ENCODE measurements at regions not wholly inside any gene's neighbourhood (a gene's known extent, or its start where the extent isn't known, plus 50 kb on each side); places are given as distances from the start of the nearest gene placed in this dataset.
"Not testable (repeated sequence)": the region's sequence is repeated elsewhere in the genome, so short reads cannot be mapped to it uniquely, and the experiment has no call there.

- CTCF ChIA-PET, result no interaction called here
- intact Hi-C loops (cut with micrococcal nuclease), result no loop called here
- no peak overlapping the region for H3K4me3 Mint-ChIP-seq
- H3K9me3 Mint-ChIP-seq, result peaks cover 9% of the 10 kb centered on the region
- H3K4me1 Mint-ChIP-seq (ENCODE audit: low read depth), result no peaks in the 10 kb centered on the region
- no peak overlapping the region for H3K27ac Mint-ChIP-seq
- H3K27me3 Mint-ChIP-seq (ENCODE audit: low read depth), result no peaks in the 10 kb centered on the region
- DNase-seq, result no peak
- no peaks in the 10 kb centered on the region for H3K36me3 Mint-ChIP-seq (ENCODE audit: low read depth)
These were observed 920.6 kb upstream of the FAM98A start for GRCh38 chr2:34519659-34520058.

- H3K4me1 Mint-ChIP-seq (ENCODE audit: low read depth), result no peaks in the 10 kb centered on the region
- no peak for DNase-seq
- peaks cover 2% of the 10 kb centered on the region for H3K9me3 Mint-ChIP-seq
- H3K27me3 Mint-ChIP-seq (ENCODE audit: low read depth), result no peaks in the 10 kb centered on the region
- H3K4me3 Mint-ChIP-seq, result no peak overlapping the region
- intact Hi-C loops (cut with micrococcal nuclease), result no loop called here
- CTCF ChIA-PET, result no interaction called here
- no peak overlapping the region for H3K27ac Mint-ChIP-seq
- H3K36me3 Mint-ChIP-seq (ENCODE audit: low read depth), result no peaks in the 10 kb centered on the region
These were observed 899.5 kb upstream of the FAM98A start for GRCh38 chr2:34498561-34498960.

DNA sequence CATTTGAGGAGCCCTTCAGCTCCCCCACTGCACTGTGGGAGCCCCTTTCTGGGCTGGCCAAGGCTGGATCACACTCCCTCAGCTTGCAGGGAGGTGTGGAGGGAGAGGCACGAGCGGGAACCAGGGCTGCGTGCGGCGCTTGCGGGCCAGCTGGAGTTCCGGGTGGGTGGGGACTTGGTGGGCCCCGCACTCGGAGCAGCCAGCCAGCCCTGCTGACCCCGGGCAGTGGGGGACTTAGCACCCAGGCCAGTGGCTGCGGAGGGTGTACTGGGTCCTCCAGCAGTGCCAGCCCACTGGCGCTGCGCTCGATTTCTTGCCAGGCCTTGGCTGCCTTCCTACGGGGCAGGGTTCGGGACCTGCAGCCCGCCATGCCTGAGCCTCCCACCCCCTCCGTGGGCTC is 895.1 kb upstream of the FAM98A start:
- CTCF ChIA-PET; H3K36me3 Mint-ChIP-seq (ENCODE audit: low read depth); H3K9me3 Mint-ChIP-seq; DNase-seq; H3K4me3 Mint-ChIP-seq; H3K4me1 Mint-ChIP-seq (ENCODE audit: low read depth); H3K27me3 Mint-ChIP-seq (ENCODE audit: low read depth); H3K27ac Mint-ChIP-seq; intact Hi-C loops (cut with micrococcal nuclease): not testable (repeated sequence)

GRCh38 chr2:34492561-34493455 is 893.7 kb upstream of the FAM98A start:
- Mint-ChIP-seq H3K27ac (no peak overlapping the region), H3K36me3 (ENCODE audit: low read depth) (no peaks in the 10 kb centered on the region), H3K4me1 (ENCODE audit: low read depth) (no peaks in the 10 kb centered on the region), H3K4me3 (no peak overlapping the region), H3K27me3 (ENCODE audit: low read depth) (no peaks in the 10 kb centered on the region), H3K9me3 (no peaks in the 10 kb centered on the region)
- CTCF ChIA-PET, result no interaction called here
- no peak for DNase-seq
- intact Hi-C loops (cut with micrococcal nuclease), result no loop called here

DNA sequence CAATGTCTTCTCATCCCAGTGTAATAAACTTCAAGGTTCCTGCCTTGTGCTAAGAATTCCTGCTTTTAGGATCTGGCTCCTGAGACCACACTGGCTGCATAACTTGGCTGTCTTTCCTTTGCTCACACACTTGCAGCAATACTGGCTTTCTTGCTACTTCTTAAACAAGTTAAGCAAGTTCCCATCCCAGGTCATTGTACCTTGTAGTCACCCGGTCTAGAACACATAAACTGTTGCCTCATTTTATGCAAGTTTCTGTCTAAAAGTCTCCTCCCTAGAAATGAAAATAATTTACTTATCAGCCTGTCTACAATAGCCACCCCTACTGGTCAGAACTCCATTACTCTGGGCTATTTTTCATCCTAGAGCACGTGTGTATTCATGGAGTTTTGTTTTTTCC is 887.9 kb upstream of the FAM98A start:
- Mint-ChIP-seq H3K4me3 (no peak overlapping the region), H3K27ac (no peak overlapping the region), H3K9me3 (no peaks in the 10 kb centered on the region), H3K27me3 (ENCODE audit: low read depth) (no peaks in the 10 kb centered on the region), H3K36me3 (ENCODE audit: low read depth) (no peaks in the 10 kb centered on the region), H3K4me1 (ENCODE audit: low read depth) (no peaks in the 10 kb centered on the region)
- CTCF ChIA-PET, result no interaction called here
- DNase-seq, result no peak
- intact Hi-C loops (cut with micrococcal nuclease), result no loop called here

DNA sequence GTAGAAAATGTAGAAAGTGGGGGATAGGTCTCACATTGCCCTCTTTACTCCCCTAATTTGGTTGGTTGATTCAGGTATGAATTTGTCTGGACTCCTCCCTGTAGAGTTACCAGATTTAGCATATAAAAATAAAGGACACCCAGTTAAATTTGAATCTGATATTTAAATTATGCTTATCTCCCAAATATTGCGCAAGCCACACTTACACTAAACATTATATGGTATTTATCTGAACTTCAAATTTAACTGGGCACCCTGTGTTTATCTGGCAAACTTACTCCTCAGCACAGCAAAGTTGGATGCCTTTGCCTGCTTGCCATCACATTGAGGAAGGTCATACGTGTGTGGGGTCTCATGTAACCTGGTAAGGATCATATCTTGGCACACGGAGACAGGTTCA is 882.4 kb upstream of the FAM98A start:
- intact Hi-C loops (cut with micrococcal nuclease), result no loop called here
- H3K27me3 Mint-ChIP-seq (ENCODE audit: low read depth), result no peaks in the 10 kb centered on the region
- no peaks in the 10 kb centered on the region for H3K36me3 Mint-ChIP-seq (ENCODE audit: low read depth)
- no peak for DNase-seq
- no peak overlapping the region for H3K4me3 Mint-ChIP-seq
- H3K4me1 Mint-ChIP-seq (ENCODE audit: low read depth), result no peaks in the 10 kb centered on the region
- CTCF ChIA-PET, result no interaction called here
- no peaks in the 10 kb centered on the region for H3K9me3 Mint-ChIP-seq
- no peak overlapping the region for H3K27ac Mint-ChIP-seq

DNA sequence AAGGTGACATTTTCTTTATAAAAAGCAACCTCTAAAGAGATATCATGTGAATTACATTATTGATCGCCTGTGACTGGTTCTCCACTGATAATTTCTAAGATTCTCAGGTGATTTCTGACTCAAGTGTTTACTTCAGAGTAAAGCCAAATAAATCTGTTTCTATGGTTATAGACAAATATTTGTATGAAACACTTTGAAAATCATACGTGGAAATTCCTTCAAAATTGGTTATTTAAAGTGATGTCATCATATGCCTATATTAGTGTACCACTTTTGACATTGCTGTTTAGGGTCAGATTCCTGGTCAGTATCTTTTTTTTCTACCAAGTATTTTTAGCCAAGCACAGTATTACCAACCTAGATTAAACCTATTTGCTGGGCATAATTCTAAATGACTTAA is 881.3 kb upstream of the FAM98A start:
- Mint-ChIP-seq H3K9me3 (no peaks in the 10 kb centered on the region), H3K36me3 (ENCODE audit: low read depth) (no peaks in the 10 kb centered on the region), H3K4me1 (ENCODE audit: low read depth) (no peaks in the 10 kb centered on the region), H3K27me3 (ENCODE audit: low read depth) (no peaks in the 10 kb centered on the region), H3K27ac (no peak overlapping the region), H3K4me3 (no peak overlapping the region)
- no peak for DNase-seq
- intact Hi-C loops (cut with micrococcal nuclease), result no loop called here
- CTCF ChIA-PET, result no interaction called here

- intact Hi-C loops (cut with micrococcal nuclease), result no loop called here
- H3K36me3 Mint-ChIP-seq (ENCODE audit: low read depth), result no peaks in the 10 kb centered on the region
- DNase-seq, result no peak
- H3K4me1 Mint-ChIP-seq (ENCODE audit: low read depth), result no peaks in the 10 kb centered on the region
- no peaks in the 10 kb centered on the region for H3K9me3 Mint-ChIP-seq
- H3K4me3 Mint-ChIP-seq, result no peak overlapping the region
- H3K27ac Mint-ChIP-seq, result no peak overlapping the region
- no peaks in the 10 kb centered on the region for H3K27me3 Mint-ChIP-seq (ENCODE audit: low read depth)
- CTCF ChIA-PET, result no interaction called here
These were observed 876.1 kb upstream of the FAM98A start for GRCh38 chr2:34475156-34475555.

GRCh38 chr2:34474646-34475045 is 875.5 kb upstream of the FAM98A start:
- intact Hi-C loops (cut with micrococcal nuclease), result no loop called here
- Mint-ChIP-seq H3K4me3 (no peak overlapping the region), H3K27me3 (ENCODE audit: low read depth) (no peaks in the 10 kb centered on the region), H3K27ac (no peak overlapping the region), H3K9me3 (no peaks in the 10 kb centered on the region), H3K36me3 (ENCODE audit: low read depth) (no peaks in the 10 kb centered on the region), H3K4me1 (ENCODE audit: low read depth) (no peaks in the 10 kb centered on the region)
- CTCF ChIA-PET, result no interaction called here
- no peak for DNase-seq

DNA sequence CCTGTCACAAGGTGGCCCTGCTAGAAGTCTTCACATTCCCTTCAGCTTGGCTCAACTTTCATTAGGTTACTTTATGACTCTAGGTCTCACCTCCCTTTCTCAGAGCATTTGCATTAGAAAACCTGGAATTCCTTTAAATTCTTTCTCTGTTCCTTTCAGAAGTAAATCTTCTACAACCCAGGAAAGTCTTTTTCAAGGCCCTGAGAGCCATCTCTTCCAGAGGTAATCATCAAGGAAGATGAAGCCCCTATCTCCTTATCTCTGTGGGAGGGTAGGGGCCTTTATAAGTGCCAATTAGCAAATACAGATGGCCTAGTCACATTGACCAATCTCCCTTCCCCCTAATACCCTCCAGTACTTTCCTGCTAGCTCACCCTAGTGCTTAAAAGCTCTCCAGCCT is 848.0 kb upstream of the FAM98A start:
- DNase-seq, result no peak
- Mint-ChIP-seq H3K4me3 (no peak overlapping the region), H3K36me3 (ENCODE audit: low read depth) (no peaks in the 10 kb centered on the region), H3K27me3 (ENCODE audit: low read depth) (no peaks in the 10 kb centered on the region), H3K4me1 (ENCODE audit: low read depth) (no peaks in the 10 kb centered on the region), H3K9me3 (peaks cover 9% of the 10 kb centered on the region), H3K27ac (no peak overlapping the region)
- intact Hi-C loops (cut with micrococcal nuclease), result no loop called here
- CTCF ChIA-PET, result interaction anchor here (0.7 kb wide), 1 partner anchor 1603 kb away, joined by 3 read pairs; no protein-coding TSS in a partner anchor

DNA sequence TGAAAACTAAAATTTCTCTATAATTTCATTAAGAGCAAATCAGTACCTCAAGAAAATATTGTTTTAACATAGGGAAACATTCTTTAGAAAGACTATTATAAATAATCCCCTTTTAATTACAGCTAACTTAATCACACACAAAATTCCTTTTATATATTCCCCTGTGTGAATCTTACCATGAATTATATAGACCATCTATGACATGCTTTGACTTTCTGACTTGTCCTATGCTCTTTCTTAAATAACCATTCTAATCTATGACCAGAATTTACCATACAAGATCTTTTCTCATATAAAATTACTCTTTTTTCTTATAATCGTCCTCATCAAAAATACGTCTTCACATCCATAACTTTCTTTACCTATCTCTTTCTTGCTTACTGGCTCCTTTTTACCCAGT is 824.2 kb upstream of the FAM98A start:
- H3K4me3 Mint-ChIP-seq, result no peak overlapping the region
- no peaks in the 10 kb centered on the region for H3K36me3 Mint-ChIP-seq (ENCODE audit: low read depth)
- no peak overlapping the region for H3K27ac Mint-ChIP-seq
- no peaks in the 10 kb centered on the region for H3K4me1 Mint-ChIP-seq (ENCODE audit: low read depth)
- no peak for DNase-seq
- H3K27me3 Mint-ChIP-seq (ENCODE audit: low read depth), result no peaks in the 10 kb centered on the region
- peaks cover 4% of the 10 kb centered on the region for H3K9me3 Mint-ChIP-seq
- intact Hi-C loops (cut with micrococcal nuclease), result no loop called here
- CTCF ChIA-PET, result no interaction called here

- Mint-ChIP-seq H3K4me3 (no peak overlapping the region), H3K27me3 (ENCODE audit: low read depth) (no peaks in the 10 kb centered on the region), H3K9me3 (peaks cover 4% of the 10 kb centered on the region), H3K36me3 (ENCODE audit: low read depth) (no peaks in the 10 kb centered on the region), H3K4me1 (ENCODE audit: low read depth) (no peaks in the 10 kb centered on the region), H3K27ac (no peak overlapping the region)
- intact Hi-C loops (cut with micrococcal nuclease), result no loop called here
- DNase-seq, result no peak
- CTCF ChIA-PET, result no interaction called here
These were observed 820.8 kb upstream of the FAM98A start for GRCh38 chr2:34419856-34420255.

GRCh38 chr2:34416856-34417255 is 817.8 kb upstream of the FAM98A start:
- no peaks in the 10 kb centered on the region for H3K27me3 Mint-ChIP-seq (ENCODE audit: low read depth)
- no peak overlapping the region for H3K4me3 Mint-ChIP-seq
- CTCF ChIA-PET, result no interaction called here
- H3K4me1 Mint-ChIP-seq (ENCODE audit: low read depth), result no peaks in the 10 kb centered on the region
- intact Hi-C loops (cut with micrococcal nuclease), result no loop called here
- peaks cover 1% of the 10 kb centered on the region for H3K9me3 Mint-ChIP-seq
- no peak for DNase-seq
- no peaks in the 10 kb centered on the region for H3K36me3 Mint-ChIP-seq (ENCODE audit: low read depth)
- no peak overlapping the region for H3K27ac Mint-ChIP-seq

Measured in activated naive CD4-positive, alpha-beta T cell treated with anti-CD3 and anti-CD28 coated beads for 36 hours (primary cell).